Skeletal muscle tissue (tissue), 3 donors: ENCODE measurements at regions not wholly inside any gene's neighbourhood (a gene's known extent, or its start where the extent isn't known, plus 50 kb on each side); places are given as distances from the start of the nearest gene placed in this dataset.
"Not testable (repeated sequence)": the region's sequence is repeated elsewhere in the genome, so short reads cannot be mapped to it uniquely, and the experiment has no call there.

Experiments used
- H3K27ac ChIP-seq: one replicate; pipeline ENCODE4 v1.7.0; 2013; ENCODE audit warnings: mild to moderate bottlenecking, low read depth, low read length, inconsistent platforms
- H3K27me3 ChIP-seq, 3 donors: one replicate each; pipeline ENCODE4 v1.7.0; 2013; ENCODE audit warnings: low read length in 3 of 3; ENCODE audit not compliant: control insufficient read depth in 3 of 3, insufficient read depth in 3 of 3
- H3K36me3 ChIP-seq, 3 donors: one replicate each; pipeline ENCODE4 v1.7.0; 2013; ENCODE audit warnings: low read length in 3 of 3; ENCODE audit not compliant: control insufficient read depth in 3 of 3, insufficient read depth in 3 of 3
- H3K4me1 ChIP-seq, 3 donors: one replicate each; pipeline ENCODE4 v1.7.0; 2013; ENCODE audit warnings: low read length in 3 of 3, mild to moderate bottlenecking in 3 of 3; ENCODE audit not compliant: control insufficient read depth in 3 of 3, insufficient read depth in 3 of 3
- H3K4me3 ChIP-seq, 3 donors: one replicate each; pipeline ENCODE4 v1.7.0; 2013; ENCODE audit warnings: low read length in 3 of 3
- H3K9ac ChIP-seq, 3 donors: one replicate each; pipeline ENCODE4 v1.7.0; 2013; ENCODE audit warnings: low read length in 3 of 3, mild to moderate bottlenecking in 3 of 3, moderate library complexity in 2 of 3, low read depth in 1 of 3
- H3K9me3 ChIP-seq, 3 donors: one replicate each; pipeline ENCODE4 v1.7.0; 2013; ENCODE audit warnings: low read length in 3 of 3; ENCODE audit not compliant: control insufficient read depth in 3 of 3
- donor health status: Osteomylitis.

- Histone ChIP-seq H3K4me3 (no peak overlapping the region), H3K9ac (no peak overlapping the region), H3K27me3 (no peaks in the 10 kb centered on the region), H3K9me3 (no peaks in the 10 kb centered on the region), H3K36me3 (no peaks in the 10 kb centered on the region), H3K4me1 (no peaks in the 10 kb centered on the region), H3K27ac (no peak overlapping the region)
Measured at GRCh38 chr2:137900421-137901141, 63.7 kb upstream of the HNMT start.

GRCh38 chr2:137910641-137911040 is 53.6 kb upstream of the HNMT start:
- no peak overlapping the region for H3K4me3 ChIP-seq
- no peak overlapping the region for H3K9ac ChIP-seq
- no peak overlapping the region for H3K27ac ChIP-seq
- H3K27me3 ChIP-seq = no peaks in the 10 kb centered on the region
- no peaks in the 10 kb centered on the region for H3K9me3 ChIP-seq
- H3K4me1 ChIP-seq = no peaks in the 10 kb centered on the region
- H3K36me3 ChIP-seq = no peaks in the 10 kb centered on the region

GRCh38 chr2:137912371-137912770 is 51.9 kb upstream of the HNMT start:
- Histone ChIP-seq H3K9me3 (no peaks in the 10 kb centered on the region), H3K4me3 (no peak overlapping the region), H3K27ac (no peak overlapping the region), H3K27me3 (no peaks in the 10 kb centered on the region), H3K36me3 (no peaks in the 10 kb centered on the region), H3K4me1 (no peaks in the 10 kb centered on the region), H3K9ac (no peak overlapping the region)

GRCh38 chr2:137913169-137913568 is 51.1 kb upstream of the HNMT start:
- no peaks in the 10 kb centered on the region for H3K36me3 ChIP-seq
- H3K9me3 ChIP-seq = no peaks in the 10 kb centered on the region

GRCh38 chr2:137913648-137914047 is 50.6 kb upstream of the HNMT start:
- not testable (repeated sequence) for H3K9ac ChIP-seq, H3K27me3 ChIP-seq, H3K36me3 ChIP-seq, H3K27ac ChIP-seq, H3K4me3 ChIP-seq, H3K4me1 ChIP-seq, H3K9me3 ChIP-seq

More at GRCh38 chr2:137913169-137913568, 51.1 kb upstream of the HNMT start:
- no peaks in the 10 kb centered on the region for H3K4me1 ChIP-seq
- H3K27me3 ChIP-seq = no peaks in the 10 kb centered on the region
- H3K27ac ChIP-seq = no peak overlapping the region
- no peak overlapping the region for H3K9ac ChIP-seq
- H3K4me3 ChIP-seq = no peak overlapping the region
